WTC11 (cell line): ENCODE measurements at regions not wholly inside any gene's neighbourhood (a gene's known extent, or its start where the extent isn't known, plus 50 kb on each side); places are given as distances from the start of the nearest gene placed in this dataset.

ENCODE experiments used
- ATAC-seq: fragments of 200-7000 bp; cut with Tn5 transposase; 2 replicates; pipeline ENCODE4 v1.10.0; 2021; ENCODE audit warnings: mild to moderate bottlenecking, moderate library complexity
- CTCF ChIA-PET: fragments of 300-600 bp; sonication (Branson Sonifier 250); formaldehyde crosslinking; loops from one replicate; lab custom pipeline; 2021; ENCODE audit warnings: antibody characterized with exemption; lab: Charles Lee
- POLR2A ChIA-PET: fragments of 350-600 bp; sonication (Branson Sonifier 250); formaldehyde crosslinking; loops from one replicate; lab custom pipeline; 2021; ENCODE audit warnings: antibody characterized with exemption; lab: Charles Lee
- DNase-seq: peaks from one replicate; pipeline ENCODE4 v3.0.0; 2021; ENCODE audit warnings: low spot score
- H3K27ac Mint-ChIP-seq: 2 replicates; pipeline ENCODE4 v1.8.0; 2021; ENCODE audit warnings: mixed read lengths
- H3K27me3 Mint-ChIP-seq: 2 replicates; pipeline ENCODE4 v1.8.0; 2021; ENCODE audit warnings: low read depth, mild to moderate bottlenecking, moderate library complexity, mixed read lengths
- H3K36me3 Mint-ChIP-seq: 2 replicates; pipeline ENCODE4 v1.8.0; 2021; ENCODE audit warnings: mixed read lengths
- H3K4me1 Mint-ChIP-seq: 2 replicates; pipeline ENCODE4 v1.8.0; 2022; ENCODE audit warnings: mixed read lengths
- H3K4me3 Mint-ChIP-seq: 2 replicates; pipeline ENCODE4 v1.8.0; 2021; ENCODE audit warnings: mild to moderate bottlenecking, moderate library complexity, mixed read lengths
- H3K9me3 Mint-ChIP-seq: 2 replicates; pipeline ENCODE4 v1.8.0; 2021; ENCODE audit warnings: mixed read lengths
- ARID4B ChIP-seq: sonication (generic); formaldehyde crosslinking; IDR thresholded peaks from 2 replicates; pipeline ENCODE4 v1.8.0; 2023; ENCODE audit warnings: missing genetic modification reagents, mild to moderate bottlenecking, borderline replicate concordance
- CTCF ChIP-seq: fragments of 200-600 bp; IDR thresholded peaks from 2 replicates; pipeline ENCODE4 v1.8.0; 2022; ENCODE audit warnings: antibody characterized with exemption
- ESRRA ChIP-seq: sonication (generic); formaldehyde crosslinking; IDR thresholded peaks from 2 replicates; pipeline ENCODE4 v1.8.1; 2022; ENCODE audit warnings: mild to moderate bottlenecking, missing genetic modification reagents, borderline replicate concordance
- GABPB1 ChIP-seq: sonication (generic); formaldehyde crosslinking; IDR thresholded peaks from 2 replicates; pipeline ENCODE4 v1.8.1; 2023; ENCODE audit warnings: mild to moderate bottlenecking, missing genetic modification reagents
- HMGXB4 ChIP-seq: sonication (generic); formaldehyde crosslinking; IDR thresholded peaks from 2 replicates; pipeline ENCODE4 v1.8.1; 2023; ENCODE audit warnings: mild to moderate bottlenecking, moderate library complexity, missing genetic modification reagents
- KAT7 ChIP-seq: sonication (generic); formaldehyde crosslinking; IDR thresholded peaks from 2 replicates; pipeline ENCODE4 v1.8.1; 2023; ENCODE audit warnings: missing genetic modification reagents, mild to moderate bottlenecking, borderline replicate concordance
- MXD4 ChIP-seq: fragments of 250-450 bp; sonication (Bioruptor Pico); IDR thresholded peaks from 2 replicates; pipeline ENCODE4 v1.8.0; 2021; ENCODE audit warnings: mild to moderate bottlenecking, moderate library complexity, borderline replicate concordance
- MYBL2 ChIP-seq: sonication (generic); formaldehyde crosslinking; IDR thresholded peaks from 2 replicates; pipeline ENCODE4 v1.8.1; 2023; ENCODE audit warnings: mild to moderate bottlenecking, moderate library complexity, missing genetic modification reagents
- NFATC4 ChIP-seq: fragments of 250-450 bp; sonication (Bioruptor Pico); IDR thresholded peaks from 2 replicates; pipeline ENCODE4 v1.9.0; 2021; ENCODE audit warnings: mild to moderate bottlenecking
- NFE2L1 ChIP-seq: sonication (generic); formaldehyde crosslinking; IDR thresholded peaks from 2 replicates; pipeline ENCODE4 v1.8.1; 2023; ENCODE audit warnings: missing genetic modification reagents
- NR3C1 ChIP-seq: sonication (generic); formaldehyde crosslinking; conservative IDR thresholded peaks from 2 replicates; pipeline ENCODE4 v1.8.1; 2023; ENCODE audit warnings: low read depth, mild to moderate bottlenecking, missing genetic modification reagents
- SMAD3 ChIP-seq: sonication (generic); formaldehyde crosslinking; IDR thresholded peaks from 2 replicates; pipeline ENCODE4 v1.8.0; 2022; ENCODE audit warnings: missing genetic modification reagents, mild to moderate bottlenecking, borderline replicate concordance
- USF1 ChIP-seq: sonication (generic); formaldehyde crosslinking; IDR thresholded peaks from 2 replicates; pipeline ENCODE4 v1.8.0; 2022; ENCODE audit warnings: mild to moderate bottlenecking, missing genetic modification reagents
- ZNF396 ChIP-seq: fragments of 250-450 bp; sonication (Bioruptor Pico); IDR thresholded peaks from 2 replicates; pipeline ENCODE4 v1.8.0; 2021; ENCODE audit warnings: mild to moderate bottlenecking, moderate library complexity, borderline replicate concordance
- ZNF416 ChIP-seq: fragments of 250-450 bp; sonication (Bioruptor Pico); IDR thresholded peaks from 2 replicates; pipeline ENCODE4 v1.9.0; 2021; ENCODE audit warnings: mild to moderate bottlenecking, inconsistent platforms
- ZNF512 ChIP-seq: sonication (generic); formaldehyde crosslinking; IDR thresholded peaks from 2 replicates; pipeline ENCODE4 v1.8.1; 2022; ENCODE audit warnings: missing genetic modification reagents, borderline replicate concordance
- ZSCAN18 ChIP-seq: fragments of 250-450 bp; sonication (Bioruptor Pico); IDR thresholded peaks from 2 replicates; pipeline ENCODE4 v2.1.2; 2022; ENCODE audit warnings: mild to moderate bottlenecking, moderate library complexity

- Mint-ChIP-seq H3K27me3 (no peaks in the 10 kb centered on the region), H3K9me3 (no peaks in the 10 kb centered on the region; the same call in 1 of the 2 replicates), H3K4me1 (no peaks in the 10 kb centered on the region), H3K36me3 (no peaks in the 10 kb centered on the region), H3K4me3 (no peak overlapping the region), H3K27ac (no peak overlapping the region)
- ChIA-PET POLR2A (no interaction called here), CTCF (no interaction called here)
- TF ChIP-seq NFATC4 (CRISPR knock-in tag) (no peak), SMAD3 (CRISPR knock-in tag) (no peak), USF1 (CRISPR knock-in tag) (no peak), ESRRA (no peak), MYBL2 (no peak), ZSCAN18 (CRISPR knock-in tag) (no peak), CTCF (no peak), ARID4B (CRISPR knock-in tag) (no peak), NR3C1 (CRISPR knock-in tag) (no peak), NFE2L1 (no peak)
- no peak for ATAC-seq
- DNase-seq, result no peak
Observed at GRCh38 chr4:177001271-177002175, 208.8 kb upstream of the VEGFC start.

GRCh38 chr4:177005674-177006230 is 213.0 kb upstream of the VEGFC start:
- POLR2A ChIA-PET, result no interaction called here
- no peaks in the 10 kb centered on the region for H3K27me3 Mint-ChIP-seq
- no peaks in the 10 kb centered on the region for H3K9me3 Mint-ChIP-seq
- DNase-seq, result no peak
- CTCF ChIA-PET, result interaction anchor here (0.7 kb wide), 1 partner anchor 374 kb away, joined by 3 read pairs; no protein-coding TSS in a partner anchor
- H3K36me3 Mint-ChIP-seq, result no peaks in the 10 kb centered on the region
- no peak overlapping the region for H3K27ac Mint-ChIP-seq
- no peak for ATAC-seq
- TF ChIP-seq ZNF512 (CRISPR knock-in tag) (no peak), HMGXB4 (CRISPR knock-in tag) (no peak), MXD4 (no peak), ZNF416 (CRISPR knock-in tag) (no peak), KAT7 (CRISPR knock-in tag) (no peak), GABPB1 (CRISPR knock-in tag) (no peak), ZNF396 (CRISPR knock-in tag) (no peak), USF1 (CRISPR knock-in tag) (no peak)
- no peaks in the 10 kb centered on the region for H3K4me1 Mint-ChIP-seq
- H3K4me3 Mint-ChIP-seq, result no peak overlapping the region
